NCI-H526 treated with DMSO at 0.1 percent for 48 hours (cell line): ENCODE measurements at regions not wholly inside any gene's neighbourhood (a gene's known extent, or its start where the extent isn't known, plus 50 kb on each side); places are given as distances from the start of the nearest gene placed in this dataset.
"Not testable (repeated sequence)": the region's sequence is repeated elsewhere in the genome, so short reads cannot be mapped to it uniquely, and the experiment has no call there.

Experiments used
- DNase-seq: peaks from one replicate; lab custom pipeline; 2025; lab: John Stamatoyannopoulos, UW

DNA sequence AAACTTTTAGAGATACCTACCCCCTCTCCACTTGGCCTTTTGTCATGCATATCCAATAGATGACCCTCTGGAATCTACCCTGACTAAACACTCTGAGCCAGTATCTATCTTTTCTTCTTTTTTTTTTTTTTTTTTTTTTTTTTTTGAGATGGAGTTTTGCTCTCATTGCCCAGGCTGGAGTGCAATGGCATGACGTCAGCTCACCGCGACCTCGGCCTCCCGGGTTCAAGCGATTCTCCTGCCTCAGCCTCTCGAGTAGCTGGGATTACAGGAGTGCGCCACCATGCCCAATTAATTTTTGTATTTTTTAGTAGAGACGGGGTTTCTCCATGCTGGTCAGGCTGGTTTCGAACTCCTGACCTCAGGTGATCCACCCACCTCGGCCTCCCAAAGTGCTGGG, 50.8 kb upstream of the GRIN2B start:
- DNase-seq: not testable (repeated sequence)

DNA sequence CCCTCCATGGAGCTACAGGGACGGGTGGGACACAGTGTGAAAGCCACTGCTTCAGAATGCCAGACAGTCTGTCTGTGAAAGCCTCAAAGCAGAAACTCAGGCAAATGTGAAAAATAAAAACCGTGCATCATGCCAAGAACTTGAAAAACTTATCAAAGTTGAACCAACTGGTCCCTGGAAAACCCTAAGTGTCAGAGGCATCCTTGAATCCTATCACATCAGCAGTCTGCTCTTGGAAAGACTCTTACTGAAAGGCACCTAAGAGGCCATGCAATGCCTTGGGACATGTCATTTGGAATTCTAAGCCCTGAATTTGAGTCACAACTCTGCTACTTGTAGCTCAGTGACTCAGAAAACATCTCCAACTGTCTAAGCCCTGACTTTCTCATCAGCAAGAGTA, 62.4 kb upstream of the GRIN2B start:
- no peak for DNase-seq

DNA sequence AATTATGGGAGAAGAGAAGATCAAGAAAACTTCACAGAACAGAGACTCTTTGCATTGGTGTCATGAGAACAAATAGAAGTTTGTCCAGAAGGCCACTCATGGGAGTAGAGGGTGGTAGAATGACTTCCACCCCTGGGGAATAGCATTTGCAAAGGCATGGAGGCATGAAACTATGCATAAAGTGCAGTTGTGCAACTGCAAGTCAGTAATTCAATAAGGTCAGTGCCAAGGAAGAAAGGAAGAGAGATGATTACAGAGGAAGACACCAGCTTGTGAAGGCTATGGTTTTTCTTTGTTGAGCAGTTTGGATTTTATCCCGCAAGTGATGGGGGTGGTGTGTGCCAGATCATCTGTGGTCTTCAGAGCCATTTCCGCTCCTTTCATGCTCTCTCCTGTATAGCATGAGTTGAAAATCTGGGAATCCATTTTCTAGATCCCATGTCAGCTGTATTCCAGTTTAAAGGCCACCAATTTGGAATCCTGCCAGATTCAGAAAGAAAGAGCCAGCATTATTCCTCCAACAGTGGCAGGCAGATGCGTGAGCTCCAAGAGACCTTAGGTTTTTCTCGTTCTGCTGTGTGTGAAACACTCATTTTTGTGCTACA, 67.6 kb upstream of the GRIN2B start:
- no peak for DNase-seq

DNA sequence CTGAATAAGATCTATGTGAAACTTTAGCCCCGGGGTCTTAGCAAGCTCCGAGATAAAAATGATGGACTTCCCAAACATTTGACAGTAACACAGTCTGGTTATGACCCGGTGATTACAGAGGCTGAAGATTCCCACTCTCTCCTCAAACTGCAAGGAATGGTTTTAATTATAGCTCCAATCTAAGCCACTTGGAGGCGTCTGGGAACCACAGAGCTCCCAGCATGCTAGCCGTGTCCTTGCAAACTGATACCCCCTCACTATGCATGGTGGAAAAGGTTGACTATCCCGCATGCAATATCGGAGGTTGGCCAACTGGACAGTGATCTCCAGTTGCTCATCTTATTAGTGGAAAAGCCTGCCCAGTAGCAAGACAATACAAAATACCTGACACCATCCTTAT, 76.5 kb upstream of the GRIN2B start:
- no peak for DNase-seq

DNA sequence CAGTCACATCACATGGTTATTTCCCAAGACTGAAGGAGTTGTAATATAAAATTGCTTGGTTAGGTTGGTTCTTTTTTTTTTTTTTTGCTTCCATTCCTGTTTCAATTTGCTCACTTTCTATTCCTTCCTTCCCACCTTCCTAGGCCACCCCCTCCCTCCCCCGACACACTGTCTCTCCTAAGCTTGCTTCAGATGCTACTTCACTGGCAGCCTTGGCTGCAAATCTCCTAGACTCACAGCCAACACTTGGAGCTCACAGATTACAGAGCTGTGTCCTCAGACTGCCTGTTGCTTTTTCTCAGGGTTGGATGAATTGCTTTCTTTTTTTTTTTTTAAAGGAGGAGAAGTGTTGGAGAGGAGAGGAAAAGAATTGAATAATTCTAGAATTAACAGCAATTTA, 77.3 kb upstream of the GRIN2B start:
- DNase-seq: no peak

DNA sequence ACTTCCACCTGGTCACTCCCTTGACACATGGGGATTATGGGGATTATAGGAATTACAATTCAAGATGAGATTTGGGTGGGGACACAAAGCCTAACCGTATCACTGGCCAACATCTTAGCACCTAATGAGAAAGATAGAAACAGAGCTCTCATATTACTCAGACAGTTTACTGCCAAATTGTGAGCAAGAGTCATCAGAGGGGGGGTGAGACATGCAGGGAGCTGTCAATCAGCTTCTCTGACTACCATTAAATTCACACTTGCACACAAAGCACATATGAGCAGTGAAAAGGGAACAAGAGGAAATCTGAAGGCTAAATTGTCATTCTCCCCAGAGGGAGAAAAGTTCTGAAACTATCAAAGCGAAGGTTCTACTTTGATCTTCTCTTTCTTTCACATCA, 78.1 kb upstream of the GRIN2B start:
- no peak for DNase-seq

DNA sequence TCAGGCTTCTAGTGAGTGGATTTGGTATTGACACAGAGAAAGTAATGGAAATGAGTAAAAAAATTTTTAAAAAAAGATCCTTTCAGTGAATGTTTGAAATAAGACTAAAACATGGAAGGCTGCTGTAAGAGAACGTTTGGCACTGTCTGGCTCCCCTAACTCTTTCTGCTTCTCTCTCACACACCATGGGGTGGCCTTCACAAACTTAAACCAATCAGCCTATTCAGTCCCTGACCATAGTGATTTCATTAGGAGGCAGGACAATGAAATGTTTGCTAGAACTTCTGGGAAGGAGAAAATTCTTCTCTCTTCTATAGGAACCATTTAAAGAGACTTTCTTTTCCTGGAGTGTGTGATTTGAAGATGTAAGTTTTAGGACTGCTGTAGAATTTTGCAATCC, 84.2 kb upstream of the GRIN2B start:
- DNase-seq: no peak

DNA sequence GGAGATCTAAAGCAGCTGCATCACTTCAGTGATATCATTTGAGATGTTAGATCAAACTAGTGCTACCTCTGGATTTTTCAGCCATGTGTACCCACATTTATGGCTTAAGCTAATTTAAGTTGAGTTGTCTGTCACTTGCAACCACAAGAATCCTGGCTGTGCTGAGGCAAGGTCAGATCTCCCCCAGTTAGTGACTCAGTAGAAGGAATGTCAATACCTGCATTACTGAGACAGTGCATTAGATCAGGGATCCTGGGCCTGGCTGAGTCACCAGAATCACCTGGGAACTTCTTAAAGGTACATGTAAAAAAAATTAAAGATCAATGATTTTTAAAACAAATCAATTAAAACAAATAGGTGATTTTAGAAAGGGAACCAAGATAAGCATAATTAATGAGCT, 84.6 kb upstream of the GRIN2B start:
- no peak for DNase-seq

DNA sequence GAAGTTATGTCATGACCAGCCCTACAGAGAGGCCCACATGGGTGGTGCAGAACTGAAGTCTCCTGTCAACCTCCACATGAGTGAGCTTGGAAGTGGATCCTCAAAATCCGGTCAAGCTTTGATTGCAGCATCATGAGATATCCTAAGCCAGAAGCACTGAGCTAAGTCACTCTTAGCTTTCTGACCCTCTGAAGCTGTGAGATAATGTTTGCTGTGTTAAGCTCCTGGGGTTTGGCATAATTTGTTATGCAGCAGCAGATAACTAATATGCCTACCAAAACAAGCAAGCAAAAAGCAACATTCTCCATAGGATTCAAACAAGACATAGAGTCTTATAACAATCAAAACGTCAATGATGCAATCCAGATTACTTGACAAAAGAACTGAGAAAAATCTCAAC, 87.6 kb upstream of the GRIN2B start:
- no peak for DNase-seq

DNA sequence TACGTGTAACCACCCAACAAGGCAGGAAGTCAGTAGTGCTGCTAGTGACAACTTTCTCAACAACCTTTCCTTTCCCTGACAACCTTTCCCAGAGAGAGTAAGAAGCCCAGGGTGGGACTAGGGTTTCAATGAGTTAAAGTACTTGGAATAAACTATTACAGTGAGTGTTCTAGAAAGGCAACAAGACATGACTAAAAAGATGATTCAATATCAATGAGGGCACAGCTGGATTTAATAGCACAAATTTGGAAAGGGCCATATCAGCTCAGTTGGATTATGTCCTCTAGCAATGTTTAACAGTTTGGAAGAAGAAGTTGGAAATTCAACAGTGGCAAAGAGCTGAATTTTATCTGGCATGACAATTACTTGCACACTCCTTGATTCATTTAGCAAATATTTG, 90.4 kb upstream of the GRIN2B start:
- no peak for DNase-seq

DNA sequence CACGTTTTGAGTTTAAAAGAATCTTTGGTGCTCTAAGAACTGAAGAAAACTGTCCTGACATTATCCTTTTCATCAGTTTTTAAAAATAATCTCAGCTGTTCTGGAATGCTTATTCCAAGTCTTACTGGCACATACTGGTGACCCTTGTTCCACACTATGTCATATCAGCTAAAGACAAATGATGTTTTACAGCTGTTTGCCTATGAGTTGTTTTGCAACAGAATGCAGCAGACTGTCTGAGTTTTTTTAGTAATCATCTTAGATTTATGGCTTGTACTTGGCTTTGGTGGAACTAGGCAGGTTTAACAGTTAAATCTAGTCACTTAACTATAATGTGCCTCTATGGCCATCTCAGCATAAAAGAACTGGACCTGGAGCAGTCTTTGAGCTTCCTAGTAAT, 91.6 kb upstream of the GRIN2B start:
- no peak for DNase-seq

DNA sequence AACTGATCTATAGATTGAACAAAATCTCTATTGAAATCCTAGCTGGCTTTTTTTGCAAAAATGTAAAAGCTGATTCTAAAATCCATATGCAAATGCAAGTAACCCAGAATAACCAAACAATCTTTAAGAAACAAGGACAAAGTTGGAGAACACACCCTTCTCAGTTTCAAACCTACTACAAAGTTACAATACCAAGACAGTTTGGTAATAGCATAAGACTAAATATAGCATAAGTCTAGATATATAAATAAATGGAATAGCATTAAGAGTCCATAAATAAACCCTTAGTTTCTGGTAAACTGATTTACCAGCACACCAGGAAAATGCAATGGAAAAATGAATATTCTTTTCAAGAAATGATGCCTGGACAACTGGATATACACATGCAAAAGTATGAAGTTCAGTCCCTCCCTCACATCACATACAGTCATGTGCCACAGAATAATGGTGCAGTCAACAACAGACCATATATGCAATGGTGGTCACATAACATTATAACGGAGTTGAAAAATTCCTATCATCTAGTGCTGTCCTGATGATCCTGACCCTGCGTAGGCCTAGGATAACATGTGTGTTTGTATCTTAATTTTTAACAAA, 94.5 kb upstream of the GRIN2B start:
- DNase-seq: no peak

DNA sequence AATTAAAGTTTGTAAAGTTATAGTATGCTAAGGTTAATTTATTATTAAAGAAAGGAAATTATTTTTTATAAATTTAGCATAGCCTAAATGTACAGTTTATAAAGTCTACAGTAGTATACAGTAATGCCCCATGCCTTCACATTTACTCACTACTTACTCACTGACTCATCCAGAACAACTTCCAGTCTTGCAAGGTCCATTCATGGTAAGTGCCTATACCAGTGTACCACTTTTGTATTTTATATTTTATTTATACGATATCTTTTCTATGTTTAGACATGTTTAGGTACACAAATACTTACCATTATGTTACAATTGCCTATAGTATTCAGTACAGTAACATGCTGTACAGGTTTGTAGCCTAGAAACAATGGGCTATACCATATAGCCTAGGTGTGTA, 95.1 kb upstream of the GRIN2B start:
- DNase-seq: no peak

DNA sequence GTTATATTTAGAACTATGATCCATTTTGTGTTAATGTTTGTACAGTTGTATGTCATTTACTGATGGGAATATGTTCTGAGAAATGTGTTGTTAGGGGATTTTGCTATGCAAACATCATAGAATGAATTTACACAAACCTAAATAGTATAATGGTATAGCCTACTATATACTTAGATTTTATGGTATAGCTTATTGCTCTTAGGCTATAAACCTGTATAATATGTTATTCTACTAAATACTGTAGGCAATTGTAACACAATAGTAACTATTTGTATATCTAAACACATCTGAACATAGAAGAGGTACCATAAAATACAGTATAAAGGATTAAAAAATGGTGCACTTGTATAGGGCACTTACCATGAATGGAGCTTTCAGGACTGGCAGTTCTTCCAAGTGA, 105.4 kb upstream of the GRIN2B start:
- no peak for DNase-seq

DNA sequence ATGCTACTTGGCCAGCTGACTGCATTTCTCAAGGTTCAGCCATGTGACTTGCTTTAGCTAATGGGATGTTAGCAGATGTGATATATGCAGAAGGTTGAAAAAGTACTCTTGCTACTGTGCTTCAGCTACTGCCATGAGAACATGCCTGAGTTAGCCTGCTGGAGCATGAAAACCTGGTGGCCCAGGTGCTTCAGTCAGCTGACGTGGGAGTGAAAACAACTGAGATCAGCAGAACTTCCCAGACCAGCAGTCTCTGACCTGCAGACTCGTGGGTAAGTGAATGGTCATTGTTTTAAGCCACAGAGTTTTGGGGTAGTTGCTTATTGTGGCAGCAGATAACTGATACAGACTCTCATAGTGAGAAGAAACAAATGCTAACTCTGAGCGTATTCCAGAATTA, 118.6 kb upstream of the GRIN2B start:
- DNase-seq: no peak

DNA sequence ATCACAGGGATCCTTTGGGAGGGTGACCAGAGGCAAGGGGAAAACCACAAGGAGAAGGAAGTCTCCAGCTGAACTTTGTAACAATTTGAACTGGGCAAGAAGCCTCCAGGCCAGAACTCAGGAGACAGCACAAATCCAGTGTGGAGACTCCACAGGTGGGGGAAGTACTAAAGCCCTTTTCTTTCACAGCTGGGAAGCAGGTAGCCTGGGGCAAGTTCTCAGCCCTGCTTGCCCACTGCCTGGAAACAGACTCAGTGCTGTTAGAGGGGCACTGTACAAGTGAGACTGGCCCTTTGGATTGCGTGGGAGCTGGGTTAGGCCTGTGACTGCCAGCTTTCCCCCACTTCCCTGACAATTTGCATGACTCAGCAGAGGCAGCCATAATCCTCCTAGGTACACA, 120.2 kb upstream of the GRIN2B start:
- not testable (repeated sequence) for DNase-seq

DNA sequence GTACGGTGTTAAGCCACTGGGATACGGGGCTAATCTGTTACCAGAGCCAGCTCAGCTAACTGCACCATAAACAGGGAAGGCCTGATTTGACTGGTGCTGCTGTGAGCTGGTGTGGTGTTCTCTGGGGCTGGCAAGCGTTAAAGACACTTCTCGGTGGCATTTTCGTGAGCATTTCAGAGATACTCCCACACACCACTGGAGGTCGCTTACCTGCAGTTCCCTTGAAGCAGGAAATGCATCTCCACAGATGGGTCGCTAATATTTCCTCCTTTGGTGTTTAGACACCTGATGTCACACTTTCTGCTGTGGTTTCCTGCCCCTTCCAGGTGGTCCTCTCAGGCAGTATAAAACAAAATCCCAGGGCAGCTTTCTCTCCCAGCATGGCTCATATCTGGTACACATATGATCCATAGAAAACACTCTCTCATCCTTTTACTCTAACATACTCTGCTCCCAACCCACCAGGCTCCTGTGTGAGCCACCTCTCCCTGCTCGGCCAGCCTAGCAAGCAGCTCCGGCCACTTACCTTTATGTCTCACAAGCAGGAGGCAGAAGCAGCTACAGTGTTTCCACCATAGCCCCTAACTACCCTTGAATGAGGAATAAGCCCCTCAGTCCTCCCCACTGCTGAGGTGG, 129.9 kb upstream of the GRIN2B start:
- no peak for DNase-seq

DNA sequence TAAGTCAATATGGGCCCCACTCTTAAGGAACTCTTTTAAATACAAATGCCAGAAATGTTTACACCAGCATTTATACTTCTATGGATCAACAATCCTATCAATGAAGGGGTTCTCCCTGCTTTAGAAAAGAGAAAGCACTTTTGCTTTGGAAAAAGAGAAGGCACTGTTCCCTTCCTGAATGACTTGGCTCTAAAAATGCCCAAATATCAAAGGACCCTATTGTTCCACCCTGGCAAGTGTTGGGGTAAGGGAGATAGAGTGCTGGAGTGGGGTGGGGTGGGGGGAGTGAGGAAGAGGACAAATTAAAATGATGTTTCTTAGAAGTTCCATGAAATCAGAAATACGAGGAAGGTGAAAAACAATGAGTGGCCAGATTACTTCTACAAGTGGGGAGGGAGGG, 131.6 kb upstream of the GRIN2B start:
- DNase-seq: no peak

DNA sequence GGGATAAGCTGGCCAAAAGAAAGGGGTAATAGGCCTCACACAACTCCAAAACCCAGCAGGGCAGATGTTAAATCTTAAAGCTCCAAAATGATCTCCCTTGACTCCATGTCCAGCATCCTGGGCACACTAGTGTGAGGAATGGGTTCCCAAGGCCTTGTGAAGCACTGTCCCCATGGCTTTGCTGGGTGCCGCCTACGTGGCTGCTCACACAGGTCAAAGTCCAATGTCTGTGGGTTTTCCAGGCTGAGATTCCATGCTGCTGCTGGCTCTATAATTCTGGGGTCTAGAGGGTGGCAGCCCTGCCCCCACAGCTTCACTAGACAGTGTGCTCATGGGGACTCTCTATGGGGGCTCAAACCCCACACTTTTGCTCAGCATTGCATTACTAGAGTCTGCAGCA, 145.3 kb upstream of the GRIN2B start:
- no peak for DNase-seq

DNA sequence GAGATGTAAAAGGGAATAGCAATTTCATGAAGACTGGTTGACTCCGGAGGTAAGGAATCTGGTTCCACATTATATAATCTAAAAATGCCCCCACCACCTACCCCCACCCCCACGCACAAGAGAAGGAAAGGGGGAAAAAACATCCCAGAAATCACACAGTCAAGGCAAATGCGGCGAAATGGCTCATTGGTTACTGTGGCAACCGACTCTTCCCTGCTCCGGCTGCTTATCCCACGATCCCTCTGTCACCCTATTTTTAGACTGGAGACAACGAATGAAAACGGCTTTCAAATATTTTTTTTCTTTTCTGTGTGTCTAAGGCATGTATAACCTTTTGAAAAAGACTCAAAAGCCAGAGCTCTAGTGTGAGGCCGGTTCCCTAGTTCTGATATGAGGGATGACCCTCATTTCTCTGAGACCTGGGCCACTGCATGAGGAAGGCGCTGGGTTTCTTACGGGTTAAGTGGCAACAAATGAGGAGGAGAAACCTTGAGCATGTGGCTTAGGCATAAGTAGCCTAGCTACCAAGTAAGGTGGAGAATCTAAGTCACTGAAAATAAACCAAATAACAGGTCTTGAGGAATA, 148.3 kb upstream of the GRIN2B start:
- DNase-seq: no peak

DNA sequence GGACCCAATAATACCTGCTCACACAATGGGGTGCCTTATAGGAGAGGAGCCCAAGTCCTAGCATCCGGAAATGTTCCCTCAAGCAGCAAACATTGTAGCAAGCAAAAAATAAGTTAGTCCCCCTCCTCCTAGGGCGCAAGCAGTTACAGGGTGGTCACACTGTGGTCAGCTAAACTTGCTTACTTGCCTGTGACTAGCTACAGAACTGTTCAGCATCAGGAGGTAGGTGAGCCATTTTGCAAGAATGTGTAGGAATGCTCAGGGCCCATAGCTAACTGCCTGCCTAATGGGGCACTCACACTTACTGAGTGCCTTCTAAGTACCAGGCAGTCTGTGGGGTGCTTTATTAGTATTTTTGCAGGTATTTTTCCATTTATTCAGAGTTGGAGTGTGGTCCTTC, 154.6 kb upstream of the GRIN2B start:
- DNase-seq: no peak

DNA sequence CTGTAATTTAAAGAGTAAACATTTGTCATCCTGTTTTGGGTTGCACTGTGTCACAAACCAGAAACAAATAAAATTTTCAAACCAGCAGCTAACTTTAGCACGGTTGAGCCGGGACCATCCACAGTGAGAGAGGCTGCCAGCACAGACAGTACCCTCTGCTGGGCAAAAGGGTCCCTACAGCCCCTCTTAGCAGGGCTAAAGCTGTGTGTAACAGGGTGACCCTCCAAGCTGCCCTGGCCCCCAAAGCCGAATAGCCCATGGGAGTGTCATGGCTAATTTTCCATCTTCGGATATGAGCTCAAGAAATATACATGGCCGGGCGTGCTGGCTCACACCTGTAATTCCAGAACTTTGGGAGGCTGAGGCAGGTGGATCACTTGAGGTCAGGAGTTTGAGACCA, 157.1 kb upstream of the GRIN2B start:
- no peak for DNase-seq

DNA sequence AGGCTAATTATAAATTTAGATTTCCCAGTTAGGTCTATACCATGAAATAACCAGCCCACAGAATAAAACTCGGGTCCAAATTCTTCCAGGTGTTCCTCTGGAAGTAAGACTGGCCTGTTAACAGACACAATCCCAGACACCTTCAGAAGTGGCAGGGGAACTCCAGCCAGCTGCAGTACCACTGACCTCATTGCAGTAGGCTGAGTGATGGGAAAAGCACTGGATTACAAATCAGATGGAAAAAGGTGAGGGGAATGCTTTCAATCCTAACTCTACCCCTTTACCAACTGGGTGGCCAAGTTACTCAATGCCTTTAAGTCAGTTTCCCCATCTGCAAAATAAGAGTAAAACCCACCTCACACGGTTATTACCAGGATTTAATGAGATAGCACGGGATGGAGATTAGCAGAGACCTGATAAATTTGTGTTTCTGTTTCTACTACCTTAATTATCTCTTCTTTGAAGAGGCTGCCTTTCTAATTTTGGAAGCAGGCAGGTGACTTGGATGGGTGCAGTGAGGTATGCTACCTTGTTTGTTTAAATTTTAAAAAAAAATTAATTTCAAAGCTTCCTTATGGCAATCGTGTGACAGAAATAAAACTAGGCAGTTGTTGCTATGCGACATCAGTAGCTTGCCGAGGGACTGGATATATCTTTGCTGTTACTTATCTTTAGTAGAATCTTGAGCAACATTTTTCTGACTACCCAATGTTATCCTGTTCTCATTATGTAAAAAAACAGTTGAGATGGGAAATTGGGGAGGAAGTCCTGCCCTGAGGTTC, 167.3 kb upstream of the GRIN2B start:
- DNase-seq: no peak
